ENCODE measurements at regions not wholly inside any gene's neighbourhood (a gene's known extent, or its start where the extent isn't known, plus 50 kb on each side); places are given as distances from the start of the nearest gene placed in this dataset.

- TF ChIP-seq MGA (IDR thresholded peaks at IDR 0.05) (no peak), ZBTB2 (IDR thresholded peaks at IDR 0.05) (no peak)
Observed at GRCh38 chr2:129301431-129301913, 678.0 kb upstream of the RAB6C start (continued).
